K562 (cell line): ENCODE measurements at regions not wholly inside any gene's neighbourhood (a gene's known extent, or its start where the extent isn't known, plus 50 kb on each side); places are given as distances from the start of the nearest gene placed in this dataset.

Experiments
- ATAC-seq: fragments of 200-7000 bp; cut with Tn5 transposase; 3 replicates; pipeline ENCODE4 v1.9.1; 2020; ENCODE audit warnings: moderate library complexity
- BruUV-seq: library from RNA; stranded (reverse); fragments of 400-500 nt; replicated peaks from 2 replicates; lab custom pipeline; 2021; lab: Mats Ljungman, UMichigan
- CTCF ChIA-PET: fragments of 300-600 bp; formaldehyde crosslinking; extraction: SDS; loops from one replicate; lab custom pipeline; 2021; ENCODE audit warnings: low intra/inter-chr PET ratio; lab: Yijun Ruan, JAX
- POLR2A ChIA-PET: fragments of 300-600, 350-650 bp; sonication (Branson Sonifier 250); formaldehyde crosslinking; extraction: SDS; loops from one replicate; lab custom pipeline; 2021; ENCODE audit warnings: antibody characterized with exemption, inconsistent platforms; lab: Yijun Ruan, JAX
- DNase-seq, 4 experiments: peaks; one replicate each; pipeline versions ENCODE4 v3.0.0 to v3.0.0-alpha.2; 2011 to 2018; ENCODE audit warnings: low spot score in 3 of 4, mixed read lengths in 3 of 4; ENCODE audit errors: extremely low read depth in 1 of 4
- FAIRE-seq: peaks from 2 replicates; lab custom pipeline; 2011; peaks lifted over from hg19 to GRCh38; lab: Jason Lieb, UNC
- H2AFZ ChIP-seq: 2 replicates; pipeline ENCODE4 v1.6.0; 2011; ENCODE audit warnings: low read depth, low read length, control low read depth, inconsistent platforms
- H3K27ac ChIP-seq: fragments of 200-600 bp; 3 replicates; pipeline ENCODE4 v1.8.0; 2011; ENCODE audit warnings: low read depth, mild to moderate bottlenecking, control low read depth, inconsistent platforms, low read length, moderate library complexity, mixed read lengths; ENCODE audit errors: extremely low read depth
- H3K27me3 ChIP-seq, 2 experiments: fragments of 300-600 bp in 1 of 2; 2 replicates in 1 of 2; 3 replicates in 1 of 2; pipeline versions ENCODE4 v1.6.0 to v1.8.0; 2011; ENCODE audit warnings: inconsistent platforms in 2 of 2, low read length in 2 of 2, mild to moderate bottlenecking in 1 of 2, mixed read lengths in 1 of 2, moderate library complexity in 1 of 2; ENCODE audit not compliant: control insufficient read depth in 2 of 2, insufficient read depth in 2 of 2
- H3K36me3 ChIP-seq: fragments of 300-600 bp; 3 replicates; pipeline ENCODE4 v1.8.0; 2011; ENCODE audit warnings: mild to moderate bottlenecking, low read length, inconsistent platforms; ENCODE audit not compliant: control insufficient read depth, insufficient read depth
- H3K4me1 ChIP-seq, 2 experiments: fragments of 200-600 bp in 1 of 2; replicated peaks in 1 of 2; 2 replicates in 1 of 2; 3 replicates in 1 of 2; pipeline versions ENCODE4 v1.5.1 to v1.8.0; 2011; ENCODE audit warnings: inconsistent platforms in 2 of 2, low read length in 2 of 2, mild to moderate bottlenecking in 1 of 2, mixed read lengths in 1 of 2, moderate library complexity in 1 of 2; ENCODE audit not compliant: control insufficient read depth in 2 of 2, insufficient read depth in 2 of 2
- H3K4me2 ChIP-seq: 2 replicates; pipeline ENCODE4 v1.6.1; 2011; ENCODE audit warnings: low read length, control low read depth, inconsistent platforms, mixed read lengths; ENCODE audit not compliant: insufficient read depth
- H3K4me3 ChIP-seq: fragments of 200-600 bp; sonication (generic), shearing (Covaris generic); 2 replicates; pipeline ENCODE4 v1.5.1; 2016; ENCODE audit warnings: control low read depth, inconsistent platforms
- H3K79me2 ChIP-seq: fragments of 200-600 bp; 3 replicates; pipeline ENCODE4 v1.8.0; 2011; ENCODE audit warnings: low read length, inconsistent platforms; ENCODE audit not compliant: control insufficient read depth, insufficient read depth
- H3K9ac ChIP-seq, 2 experiments: 2 replicates each; pipeline versions ENCODE4 v1.6.0 to v1.6.1; 2011; ENCODE audit warnings: low read depth in 2 of 2, low read length in 2 of 2, control low read depth in 1 of 2, inconsistent platforms in 1 of 2, mild to moderate bottlenecking in 1 of 2, mixed read lengths in 1 of 2; ENCODE audit not compliant: insufficient read depth in 1 of 2
- H3K9me1 ChIP-seq: one replicate; pipeline ENCODE4 v1.6.0; 2011; ENCODE audit warnings: inconsistent platforms, mild to moderate bottlenecking, low read length, moderate library complexity; ENCODE audit not compliant: control insufficient read depth, insufficient read depth
- H3K9me3 ChIP-seq: replicated peaks from 2 replicates; pipeline ENCODE4 v1.5.1; 2011; ENCODE audit warnings: low read depth, low read length, inconsistent platforms; ENCODE audit not compliant: control insufficient read depth, insufficient read depth
- H4K20me1 ChIP-seq: replicated peaks from 2 replicates; pipeline ENCODE4 v1.6.1; 2011; ENCODE audit warnings: low read length, inconsistent platforms, mixed read lengths; ENCODE audit not compliant: control insufficient read depth, insufficient read depth
- C11orf30 ChIP-seq: fragments of 450-650 bp; IDR thresholded peaks from 2 replicates; pipeline ENCODE4 v1.6.1; 2016; ENCODE audit warnings: low read depth, mild to moderate bottlenecking
- CAMTA2 ChIP-seq: fragments of 250-450 bp; sonication (Bioruptor Pico); conservative IDR thresholded peaks from 2 replicates; pipeline ENCODE4 v1.5.1; 2022
- ESRRB ChIP-seq: fragments of 250-450 bp; sonication (Bioruptor Pico); IDR thresholded peaks from 2 replicates; pipeline ENCODE4 v1.5.0; 2020; ENCODE audit warnings: mild to moderate bottlenecking, moderate library complexity, borderline replicate concordance
- GTF2A2 ChIP-seq: IDR thresholded peaks from 2 replicates; pipeline ENCODE4 v1.6.1; 2016; ENCODE audit warnings: mild to moderate bottlenecking, missing genetic modification characterization, missing compliant biosample characterization
- HDAC8 ChIP-seq: fragments of 450-650 bp; IDR thresholded peaks from 2 replicates; pipeline ENCODE4 v1.6.1; 2016; ENCODE audit warnings: mild to moderate bottlenecking, missing genetic modification characterization, moderate library complexity, missing compliant biosample characterization
- HLTF ChIP-seq: fragments of 450-650 bp; IDR thresholded peaks from 2 replicates; pipeline ENCODE4 v1.6.1; 2016
- MAFF ChIP-seq: IDR thresholded peaks from 2 replicates; pipeline ENCODE4 v1.6.1; 2012; ENCODE audit warnings: low read length, improper control_type of control experiment
- MAFG ChIP-seq: fragments of 450-650 bp; conservative IDR thresholded peaks from 2 replicates; pipeline ENCODE4 v1.6.1; 2016; ENCODE audit warnings: missing genetic modification characterization, missing compliant biosample characterization
- MAFK ChIP-seq: IDR thresholded peaks from 2 replicates; pipeline ENCODE4 v1.6.1; 2011; ENCODE audit warnings: low read length, improper control_type of control experiment
- NR1H2 ChIP-seq: sonication (generic); formaldehyde crosslinking; IDR thresholded peaks from 2 replicates; pipeline ENCODE4 v1.4.0; 2020; ENCODE audit warnings: mild to moderate bottlenecking, missing genetic modification reagents
- PPARD ChIP-seq: fragments of 250-450 bp; sonication (Bioruptor Pico); IDR thresholded peaks from 2 replicates; pipeline ENCODE4 v1.8.0; 2022; ENCODE audit warnings: inconsistent platforms, mild to moderate bottlenecking, moderate library complexity
- RUNX1 ChIP-seq: sonication (generic); IDR thresholded peaks from 2 replicates; pipeline ENCODE4 v1.6.1; 2016; ENCODE audit warnings: antibody characterized with exemption, low read depth
- ZNF316 ChIP-seq: fragments of 450-650 bp; IDR thresholded peaks from 2 replicates; pipeline ENCODE4 v1.6.1; 2016
- ZNF668 ChIP-seq: fragments of 250-450 bp; sonication (Bioruptor Pico); IDR thresholded peaks from 2 replicates; pipeline ENCODE4 v1.8.0; 2022; ENCODE audit warnings: mild to moderate bottlenecking, inconsistent platforms
- WGBS: fragments of 100-300 bp; shearing (Covaris generic); methylation state at CpG from one replicate; pipeline ENCODE4 v1.1.6; 2016; ENCODE audit warnings: low coverage, mixed read lengths; ENCODE audit not compliant: insufficient coverage; ENCODE audit errors: missing lambda C conversion rate; 5-methylcytosine and 5-hydroxymethylcytosine counted together
- in situ Hi-C: fragments of 300-500 bp; cut with MboI; formaldehyde crosslinking; loops from 4 replicates; pipeline ENCODE4 v1.15.0; 2018; ENCODE audit warnings: inconsistent platforms, mixed read lengths
- intact Hi-C: fragments of 100-400 bp; cut with micrococcal nuclease; formaldehyde crosslinking; loops from 2 replicates; pipeline ENCODE4 v1.14.2; 2022
- TF ChIP-seq, protein P1 (sequence below): sonication (generic); formaldehyde crosslinking; IDR thresholded peaks from 2 replicates; pipeline ENCODE4 v1.8.1; 2023; ENCODE audit warnings: mild to moderate bottlenecking, missing genetic modification reagents

DNA sequence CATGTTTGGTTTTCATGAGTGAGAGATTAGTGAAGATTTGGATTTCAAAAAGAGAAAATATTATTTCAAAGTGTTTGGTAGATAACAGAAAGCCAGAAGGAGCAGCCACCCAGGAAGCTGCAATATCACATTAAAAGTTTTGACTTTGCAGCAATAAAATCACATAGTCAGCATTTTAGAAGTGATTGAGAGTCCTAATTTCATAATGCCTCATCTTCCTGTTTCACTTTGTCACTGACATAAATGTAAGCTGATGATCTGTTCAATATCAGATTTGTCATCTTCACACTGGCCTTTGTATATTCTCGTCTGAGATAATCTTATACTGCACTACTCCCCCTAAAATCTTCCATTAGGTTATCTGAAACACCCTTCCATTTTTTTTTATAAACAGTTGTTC is 690.5 kb downstream of the ADCYAP1 start:
- peak; percentile 88 for TF ChIP-seq C11orf30
- TF ChIP-seq GTF2A2 (tag) = no peak
- no peak for TF ChIP-seq ZNF668
- TF ChIP-seq MAFG = peak; percentile 88
- TF ChIP-seq MAFF = peak; percentile 96
- TF ChIP-seq RUNX1 = no peak
- TF ChIP-seq MAFK = peak; percentile 96
- no peak for TF ChIP-seq ESRRB (CRISPR knock-in tag)
- TF ChIP-seq, protein P1, sequence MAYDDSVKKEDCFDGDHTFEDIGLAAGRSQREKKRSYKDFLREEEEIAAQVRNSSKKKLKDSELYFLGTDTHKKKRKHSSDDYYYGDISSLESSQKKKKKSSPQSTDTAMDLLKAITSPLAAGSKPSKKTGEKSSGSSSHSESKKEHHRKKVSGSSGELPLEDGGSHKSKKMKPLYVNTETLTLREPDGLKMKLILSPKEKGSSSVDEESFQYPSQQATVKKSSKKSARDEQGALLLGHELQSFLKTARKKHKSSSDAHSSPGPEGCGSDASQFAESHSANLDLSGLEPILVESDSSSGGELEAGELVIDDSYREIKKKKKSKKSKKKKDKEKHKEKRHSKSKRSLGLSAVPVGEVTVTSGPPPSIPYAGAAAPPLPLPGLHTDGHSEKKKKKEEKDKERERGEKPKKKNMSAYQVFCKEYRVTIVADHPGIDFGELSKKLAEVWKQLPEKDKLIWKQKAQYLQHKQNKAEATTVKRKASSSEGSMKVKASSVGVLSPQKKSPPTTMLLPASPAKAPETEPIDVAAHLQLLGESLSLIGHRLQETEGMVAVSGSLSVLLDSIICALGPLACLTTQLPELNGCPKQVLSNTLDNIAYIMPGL (CRISPR knock-in tag) = no peak
- TF ChIP-seq HLTF = no peak
- peak; percentile 94 for TF ChIP-seq ZNF316
- TF ChIP-seq HDAC8 (tag) = no peak
- TF ChIP-seq NR1H2 = no peak
- no peak for TF ChIP-seq PPARD (CRISPR knock-in tag)
- TF ChIP-seq CAMTA2 (CRISPR knock-in tag) = no peak
- Histone ChIP-seq H3K9me3 (no peaks in the 10 kb centered on the region), H3K4me2 (no peak overlapping the region), H3K9ac (no peak overlapping the region), H3K27me3 (no peaks in the 10 kb centered on the region), H3K4me1 (no peaks in the 10 kb centered on the region), H3K79me2 (no peaks in the 10 kb centered on the region), H3K9me1 (no peaks in the 10 kb centered on the region), H3K4me3 (no peak overlapping the region), H3K27ac (no peak overlapping the region), H3K36me3 (no peaks in the 10 kb centered on the region), H2AFZ (no peak overlapping the region), H4K20me1 (no peaks in the 10 kb centered on the region)
- ChIA-PET CTCF (no interaction called here), POLR2A (interaction anchor here (0.6 kb wide), 1 partner anchor 841 kb away, joined by 3 read pairs; no protein-coding TSS in a partner anchor)
- DNase-seq (no peak), FAIRE-seq (no peak), ATAC-seq (no peak)
- intact Hi-C loops = no loop called here
- in situ Hi-C loops = loop anchor here (25.0 kb wide), 1 partner anchor 942 kb away; no protein-coding TSS in a partner anchor
- 10% methylated on average over 1 of the region's 1 CpG for WGBS
- BruUV-seq = no TSS peak
